K562 (cell line): ENCODE measurements at regions not wholly inside any gene's neighbourhood (a gene's known extent, or its start where the extent isn't known, plus 50 kb on each side); places are given as distances from the start of the nearest gene placed in this dataset.
"Not testable (repeated sequence)": the region's sequence is repeated elsewhere in the genome, so short reads cannot be mapped to it uniquely, and the experiment has no call there.

Experiments
- ATAC-seq: fragments of 200-7000 bp; cut with Tn5 transposase; 3 replicates; pipeline ENCODE4 v1.9.1; 2020; ENCODE audit warnings: moderate library complexity
- BruUV-seq: library from RNA; stranded (reverse); fragments of 400-500 nt; replicated peaks from 2 replicates; lab custom pipeline; 2021; lab: Mats Ljungman, UMichigan
- CTCF ChIA-PET: fragments of 300-600 bp; formaldehyde crosslinking; extraction: SDS; loops from one replicate; lab custom pipeline; 2021; ENCODE audit warnings: low intra/inter-chr PET ratio; lab: Yijun Ruan, JAX
- POLR2A ChIA-PET: fragments of 300-600, 350-650 bp; sonication (Branson Sonifier 250); formaldehyde crosslinking; extraction: SDS; loops from one replicate; lab custom pipeline; 2021; ENCODE audit warnings: antibody characterized with exemption, inconsistent platforms; lab: Yijun Ruan, JAX
- DNase-seq, 4 experiments: peaks; one replicate each; pipeline versions ENCODE4 v3.0.0 to v3.0.0-alpha.2; 2011 to 2018; ENCODE audit warnings: low spot score in 3 of 4, mixed read lengths in 3 of 4; ENCODE audit errors: extremely low read depth in 1 of 4
- FAIRE-seq: peaks from 2 replicates; lab custom pipeline; 2011; peaks lifted over from hg19 to GRCh38; lab: Jason Lieb, UNC
- H2AFZ ChIP-seq: 2 replicates; pipeline ENCODE4 v1.6.0; 2011; ENCODE audit warnings: low read depth, low read length, control low read depth, inconsistent platforms
- H3K27ac ChIP-seq: fragments of 200-600 bp; 3 replicates; pipeline ENCODE4 v1.8.0; 2011; ENCODE audit warnings: low read depth, mild to moderate bottlenecking, control low read depth, inconsistent platforms, low read length, moderate library complexity, mixed read lengths; ENCODE audit errors: extremely low read depth
- H3K27me3 ChIP-seq, 2 experiments: fragments of 300-600 bp in 1 of 2; 2 replicates in 1 of 2; 3 replicates in 1 of 2; pipeline versions ENCODE4 v1.6.0 to v1.8.0; 2011; ENCODE audit warnings: inconsistent platforms in 2 of 2, low read length in 2 of 2, mild to moderate bottlenecking in 1 of 2, mixed read lengths in 1 of 2, moderate library complexity in 1 of 2; ENCODE audit not compliant: control insufficient read depth in 2 of 2, insufficient read depth in 2 of 2
- H3K36me3 ChIP-seq: fragments of 300-600 bp; 3 replicates; pipeline ENCODE4 v1.8.0; 2011; ENCODE audit warnings: mild to moderate bottlenecking, low read length, inconsistent platforms; ENCODE audit not compliant: control insufficient read depth, insufficient read depth
- H3K4me1 ChIP-seq, 2 experiments: fragments of 200-600 bp in 1 of 2; replicated peaks in 1 of 2; 2 replicates in 1 of 2; 3 replicates in 1 of 2; pipeline versions ENCODE4 v1.5.1 to v1.8.0; 2011; ENCODE audit warnings: inconsistent platforms in 2 of 2, low read length in 2 of 2, mild to moderate bottlenecking in 1 of 2, mixed read lengths in 1 of 2, moderate library complexity in 1 of 2; ENCODE audit not compliant: control insufficient read depth in 2 of 2, insufficient read depth in 2 of 2
- H3K4me2 ChIP-seq: 2 replicates; pipeline ENCODE4 v1.6.1; 2011; ENCODE audit warnings: low read length, control low read depth, inconsistent platforms, mixed read lengths; ENCODE audit not compliant: insufficient read depth
- H3K4me3 ChIP-seq: fragments of 200-600 bp; sonication (generic), shearing (Covaris generic); 2 replicates; pipeline ENCODE4 v1.5.1; 2016; ENCODE audit warnings: control low read depth, inconsistent platforms
- H3K79me2 ChIP-seq: fragments of 200-600 bp; 3 replicates; pipeline ENCODE4 v1.8.0; 2011; ENCODE audit warnings: low read length, inconsistent platforms; ENCODE audit not compliant: control insufficient read depth, insufficient read depth
- H3K9ac ChIP-seq, 2 experiments: 2 replicates each; pipeline versions ENCODE4 v1.6.0 to v1.6.1; 2011; ENCODE audit warnings: low read depth in 2 of 2, low read length in 2 of 2, control low read depth in 1 of 2, inconsistent platforms in 1 of 2, mild to moderate bottlenecking in 1 of 2, mixed read lengths in 1 of 2; ENCODE audit not compliant: insufficient read depth in 1 of 2
- H3K9me1 ChIP-seq: one replicate; pipeline ENCODE4 v1.6.0; 2011; ENCODE audit warnings: inconsistent platforms, mild to moderate bottlenecking, low read length, moderate library complexity; ENCODE audit not compliant: control insufficient read depth, insufficient read depth
- H3K9me3 ChIP-seq: replicated peaks from 2 replicates; pipeline ENCODE4 v1.5.1; 2011; ENCODE audit warnings: low read depth, low read length, inconsistent platforms; ENCODE audit not compliant: control insufficient read depth, insufficient read depth
- H4K20me1 ChIP-seq: replicated peaks from 2 replicates; pipeline ENCODE4 v1.6.1; 2011; ENCODE audit warnings: low read length, inconsistent platforms, mixed read lengths; ENCODE audit not compliant: control insufficient read depth, insufficient read depth
- CCAR2 ChIP-seq: fragments of 200-400 bp; formaldehyde crosslinking; IDR thresholded peaks from 2 replicates; pipeline ENCODE4 v1.6.1; 2017; ENCODE audit warnings: mild to moderate bottlenecking, low read depth, low read length
- KLF6 ChIP-seq: fragments of 250-450 bp; sonication (Bioruptor Pico); IDR thresholded peaks from 2 replicates; pipeline ENCODE4 v1.4.0; 2020; ENCODE audit warnings: mild to moderate bottlenecking, moderate library complexity, borderline replicate concordance
- MCM3 ChIP-seq: fragments of 450-650 bp; IDR thresholded peaks from 2 replicates; pipeline ENCODE4 v1.6.1; 2016
- WGBS: fragments of 100-300 bp; shearing (Covaris generic); methylation state at CpG from one replicate; pipeline ENCODE4 v1.1.6; 2016; ENCODE audit warnings: low coverage, mixed read lengths; ENCODE audit not compliant: insufficient coverage; ENCODE audit errors: missing lambda C conversion rate; 5-methylcytosine and 5-hydroxymethylcytosine counted together
- in situ Hi-C: fragments of 300-500 bp; cut with MboI; formaldehyde crosslinking; loops from 4 replicates; pipeline ENCODE4 v1.15.0; 2018; ENCODE audit warnings: inconsistent platforms, mixed read lengths
- intact Hi-C: fragments of 100-400 bp; cut with micrococcal nuclease; formaldehyde crosslinking; loops from 2 replicates; pipeline ENCODE4 v1.14.2; 2022

DNA sequence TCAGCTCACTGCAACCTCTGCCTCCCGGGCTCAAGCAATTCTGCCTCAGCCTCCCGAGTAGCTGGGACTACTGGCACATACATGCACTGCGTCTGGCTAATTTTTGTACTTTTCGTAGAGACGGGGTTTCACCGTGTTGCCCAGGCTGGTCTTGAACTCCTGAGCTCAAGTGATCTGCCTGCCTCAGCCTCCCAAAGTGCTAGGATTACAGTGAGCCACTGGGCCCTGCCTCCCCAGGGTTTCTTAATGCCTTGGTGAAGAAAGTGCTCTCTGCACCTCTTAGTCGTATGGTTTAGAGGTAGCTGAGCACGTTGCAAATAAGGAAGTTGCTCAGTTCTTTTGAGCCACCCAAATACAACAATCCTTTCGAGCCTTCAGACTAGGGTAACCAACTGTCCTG, 1098.5 kb downstream of the TBC1D22A start:
- BruUV-seq, H2AFZ ChIP-seq, in situ Hi-C loops, FAIRE-seq, H3K79me2 ChIP-seq, H3K27me3 ChIP-seq, ATAC-seq, H3K36me3 ChIP-seq, H3K9me3 ChIP-seq, H3K4me2 ChIP-seq, H3K9ac ChIP-seq, H3K27ac ChIP-seq, H3K4me3 ChIP-seq, CTCF ChIA-PET, DNase-seq, H3K9me1 ChIP-seq, H3K4me1 ChIP-seq, intact Hi-C loops, H4K20me1 ChIP-seq: not testable (repeated sequence)
- WGBS: 46% methylated on average over 8 of the region's 9 CpGs
- POLR2A ChIA-PET: interaction anchor here (0.6 kb wide), 1 partner anchor 316 kb away, joined by 3 read pairs; no protein-coding TSS in a partner anchor

GRCh38 chr22:47859881-47860525, 1097.6 kb downstream of the TBC1D22A start:
- H3K4me2 ChIP-seq: no peak overlapping the region
- H3K27me3 ChIP-seq: no peaks in the 10 kb centered on the region
- POLR2A ChIA-PET: no interaction called here
- H4K20me1 ChIP-seq: no peaks in the 10 kb centered on the region
- no peaks in the 10 kb centered on the region for H3K9me3 ChIP-seq
- in situ Hi-C loops: no loop called here
- no peak for FAIRE-seq
- H3K79me2 ChIP-seq: no peaks in the 10 kb centered on the region
- H3K4me3 ChIP-seq: no peak overlapping the region
- 63% methylated on average over 6 of the region's 7 CpGs for WGBS
- no peak overlapping the region for H3K27ac ChIP-seq
- no peak overlapping the region for H2AFZ ChIP-seq
- H3K9me1 ChIP-seq: no peaks in the 10 kb centered on the region
- no peaks in the 10 kb centered on the region; the same call in 2 of the 3 replicates for H3K36me3 ChIP-seq
- TF ChIP-seq KLF6 (CRISPR knock-in tag) (no peak), MCM3 (no peak), CCAR2 (no peak)
- TF ChIP-seq, all 486 proteins: peak for 0
- H3K4me1 ChIP-seq: no peaks in the 10 kb centered on the region
- no peak for ATAC-seq
- CTCF ChIA-PET: no interaction called here
- intact Hi-C loops: no loop called here
- BruUV-seq: no TSS peak
- no peak overlapping the region for H3K9ac ChIP-seq
- DNase-seq: no peak
